ENCODE measurements at regions not wholly inside any gene's neighbourhood (a gene's known extent, or its start where the extent isn't known, plus 50 kb on each side); places are given as distances from the start of the nearest gene placed in this dataset.

- TF ChIP-seq CTCF (conservative IDR thresholded peaks at IDR 0.05; ENCODE audit: low read depth in 2 of 2): no peak
- TF ChIP-seq ETS1 (IDR thresholded peaks at IDR 0.05): no peak
These were observed 636.5 kb downstream of the IRX1 start for GRCh38 chr5:4232084-4232483.

Data from GM23338 (cell line).